HT-29 (cell line): ENCODE measurements at regions not wholly inside any gene's neighbourhood (a gene's known extent, or its start where the extent isn't known, plus 50 kb on each side); places are given as distances from the start of the nearest gene placed in this dataset.
"Not testable (repeated sequence)": the region's sequence is repeated elsewhere in the genome, so short reads cannot be mapped to it uniquely, and the experiment has no call there.

Experiments
- DNase-seq: peaks from one replicate; pipeline ENCODE4 v3.0.0-alpha.2; 2015; ENCODE audit warnings: low spot score

DNA sequence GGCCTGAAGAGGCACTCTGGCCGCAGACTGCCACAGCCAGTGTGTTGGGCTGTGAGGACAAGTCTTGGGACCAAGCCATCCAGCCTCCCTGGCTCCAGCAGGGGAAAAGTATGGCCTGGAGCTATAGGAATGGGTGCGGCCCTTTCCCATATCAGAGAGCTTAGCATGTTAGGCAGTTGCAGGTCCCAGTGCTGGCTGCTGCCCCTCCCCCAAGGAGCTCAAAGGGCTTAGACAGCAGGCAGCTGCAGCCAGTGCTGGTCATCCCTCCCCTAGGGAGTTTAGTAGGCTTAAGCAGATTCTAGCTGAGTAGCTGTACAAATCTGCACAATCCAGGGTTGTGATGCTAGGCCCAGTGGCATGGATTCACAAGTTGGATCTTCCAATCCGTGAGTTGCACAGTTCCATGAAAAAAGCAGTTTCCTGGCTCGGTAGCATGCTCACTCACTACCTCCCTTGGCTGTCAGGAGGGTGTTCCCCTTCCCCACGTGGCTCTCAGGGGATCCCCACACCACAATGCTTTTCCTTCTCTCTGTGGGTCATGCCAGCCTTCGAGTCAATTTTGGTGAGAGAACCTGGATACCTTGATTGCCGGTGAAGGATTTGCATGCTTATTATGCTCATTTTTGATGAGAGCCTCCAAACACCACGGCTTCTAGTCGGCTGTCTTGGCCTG lies 1490.8 kb downstream of the BRINP3 start:
- no peak for DNase-seq

DNA sequence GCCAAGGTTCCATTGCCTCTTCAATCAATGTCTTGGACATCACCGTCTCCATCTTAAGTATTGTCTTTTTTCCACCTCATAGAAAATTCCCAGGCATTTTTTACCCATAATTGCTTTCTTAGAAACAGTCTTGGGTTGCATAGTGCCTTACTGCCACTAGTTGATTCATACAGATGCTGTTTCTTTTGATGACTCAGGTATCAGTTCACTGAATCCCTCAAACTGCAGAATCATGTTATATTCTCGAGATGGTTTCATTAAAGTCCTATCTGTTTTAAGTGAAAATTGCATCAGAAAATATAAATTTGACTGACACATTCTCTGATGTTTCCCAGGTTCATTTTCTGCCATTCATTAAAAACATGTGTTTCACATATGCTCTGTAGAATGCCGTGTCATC lies 1489.1 kb downstream of the BRINP3 start:
- no peak for DNase-seq

- no peak for DNase-seq
These were observed 1486.3 kb downstream of the BRINP3 start for GRCh38 chr1:188991221-188991930.

GRCh38 chr1:189007824-189008223 lies 1469.8 kb downstream of the BRINP3 start:
- no peak for DNase-seq

DNA sequence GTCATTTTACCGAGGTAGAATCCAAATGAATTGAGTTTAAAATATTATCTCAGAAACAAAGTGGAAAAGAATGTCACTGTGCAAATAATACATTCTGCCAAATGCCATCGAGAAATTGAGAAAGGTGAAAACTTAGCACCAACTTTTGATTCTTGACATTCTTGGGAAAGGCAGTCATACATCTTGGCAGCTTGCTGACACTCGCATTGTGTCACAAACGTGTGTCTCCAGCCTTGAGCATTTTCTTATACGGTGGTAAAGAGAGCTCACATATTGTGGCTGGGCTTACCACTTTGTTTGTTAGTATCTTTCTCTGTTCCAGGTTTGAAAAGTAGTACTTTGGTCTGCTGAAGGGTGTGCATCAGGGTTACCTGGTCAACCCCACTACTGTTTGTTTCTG lies 1456.1 kb downstream of the BRINP3 start:
- DNase-seq = no peak

DNA sequence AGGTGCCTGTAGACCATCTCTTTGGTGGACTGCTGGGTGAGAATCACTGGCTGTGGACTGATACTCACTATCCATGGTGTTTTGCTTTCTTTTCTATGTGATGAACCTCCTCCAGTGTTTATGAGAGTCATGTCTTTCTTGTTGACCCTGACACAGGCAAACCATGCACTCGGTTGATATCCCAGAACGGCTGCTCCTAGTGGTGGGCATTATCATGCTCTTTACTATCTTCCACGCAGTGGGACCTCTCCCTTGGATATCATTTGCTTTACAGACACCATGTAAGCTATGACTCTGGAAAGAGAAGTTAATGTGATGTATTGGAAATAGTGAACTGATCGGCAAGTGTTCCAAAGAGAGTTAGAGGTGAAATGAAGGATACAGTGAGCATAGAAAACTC lies 1455.6 kb downstream of the BRINP3 start:
- no peak for DNase-seq

DNA sequence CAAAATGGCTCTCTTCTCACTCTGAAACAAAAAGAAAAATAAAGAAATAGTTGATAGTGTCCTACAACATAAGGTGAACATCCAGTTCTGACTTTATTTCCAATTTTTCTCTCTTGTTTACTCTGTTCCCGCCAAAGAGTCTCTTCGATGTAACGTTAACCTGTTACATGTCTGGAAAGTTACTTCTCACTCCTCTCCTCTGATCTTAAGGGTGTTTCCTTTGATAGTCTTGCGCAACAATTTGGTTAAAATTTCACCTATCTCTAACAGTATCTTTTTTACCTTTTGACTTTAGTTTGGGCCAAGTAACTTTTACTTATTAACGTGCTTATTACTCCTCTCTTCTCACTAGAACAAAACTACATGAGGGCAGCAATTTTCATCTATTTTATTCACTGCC lies 1450.2 kb downstream of the BRINP3 start:
- no peak for DNase-seq

GRCh38 chr1:189033169-189033568 lies 1444.5 kb downstream of the BRINP3 start:
- DNase-seq = no peak

- DNase-seq = no peak
These were observed 1441.0 kb downstream of the BRINP3 start for GRCh38 chr1:189036628-189037027.

DNA sequence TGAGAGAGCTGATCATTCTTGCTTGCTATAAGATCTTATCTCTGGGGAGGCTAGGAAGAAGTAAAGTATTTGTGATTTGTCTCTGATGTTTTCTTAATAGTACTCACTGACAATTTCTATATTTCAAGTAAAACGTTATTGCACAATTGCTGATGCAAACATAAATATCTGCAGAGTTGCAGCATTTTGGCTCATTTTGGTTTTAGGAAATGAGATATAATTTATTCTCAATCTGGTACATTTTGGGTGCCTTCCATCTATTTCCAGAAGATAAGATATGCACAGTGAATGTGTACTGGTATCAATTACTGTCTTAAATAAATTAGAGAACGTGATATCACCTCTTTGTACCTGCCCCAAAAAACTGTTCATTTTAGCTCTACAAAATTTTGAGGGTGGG lies 1431.5 kb downstream of the BRINP3 start:
- DNase-seq = no peak

- no peak for DNase-seq
These were observed 1392.9 kb downstream of the BRINP3 start for GRCh38 chr1:189084811-189085210.

- no peak for DNase-seq
These were observed 1373.7 kb downstream of the BRINP3 start for GRCh38 chr1:189103956-189104355.

DNA sequence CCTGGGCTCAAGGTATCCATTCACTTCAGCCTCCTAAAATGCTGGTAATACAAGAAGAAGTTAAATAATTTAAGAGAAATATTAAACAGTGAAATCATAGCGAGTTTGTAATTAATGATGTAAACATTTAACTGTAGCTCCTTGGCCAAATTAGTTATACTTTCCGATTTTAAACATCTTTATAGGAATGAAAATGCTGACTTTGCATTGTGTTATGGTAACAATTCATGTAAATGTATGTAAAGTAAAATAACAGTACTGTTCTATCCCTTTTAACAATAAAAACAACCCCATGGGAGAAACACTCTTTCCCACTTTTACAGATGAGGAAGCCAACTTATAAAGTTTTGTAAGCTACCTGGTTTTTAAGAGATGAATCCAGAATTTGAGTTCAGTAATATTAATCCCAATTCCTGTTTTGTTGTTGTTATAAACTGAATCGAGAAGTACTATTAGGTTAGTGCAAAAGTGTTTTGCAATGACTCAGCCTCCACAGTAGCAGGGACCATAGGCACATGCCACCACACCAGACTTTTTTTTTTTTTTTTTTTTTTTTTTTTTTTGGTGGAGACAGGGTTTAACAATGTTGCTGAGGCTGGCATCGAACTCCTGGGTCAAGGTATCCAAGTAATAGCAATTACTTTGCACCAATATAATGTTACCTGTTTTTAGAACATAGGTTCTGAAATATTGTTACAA lies 1360.4 kb downstream of the BRINP3 start:
- DNase-seq = no peak

DNA sequence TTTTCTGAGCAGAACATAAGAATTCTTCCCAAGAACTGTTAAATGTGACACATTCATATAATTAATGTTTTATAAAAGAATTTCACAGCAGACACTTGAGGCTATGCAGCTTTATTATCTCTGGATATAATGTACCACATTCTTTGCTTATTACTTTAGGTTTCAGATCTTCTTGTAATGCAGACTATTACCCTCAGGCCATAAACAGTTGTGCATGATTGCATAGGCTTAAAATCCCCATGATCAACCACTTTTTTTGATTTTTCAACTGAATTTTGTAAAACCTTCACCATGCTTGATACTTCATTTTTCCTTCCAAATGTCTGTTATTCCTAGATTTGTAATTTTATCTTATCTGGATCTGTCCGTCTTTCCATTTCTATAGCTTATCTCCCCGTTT lies 1355.7 kb downstream of the BRINP3 start:
- DNase-seq = no peak

GRCh38 chr1:189125694-189126093 lies 1352.0 kb downstream of the BRINP3 start:
- DNase-seq = no peak

DNA sequence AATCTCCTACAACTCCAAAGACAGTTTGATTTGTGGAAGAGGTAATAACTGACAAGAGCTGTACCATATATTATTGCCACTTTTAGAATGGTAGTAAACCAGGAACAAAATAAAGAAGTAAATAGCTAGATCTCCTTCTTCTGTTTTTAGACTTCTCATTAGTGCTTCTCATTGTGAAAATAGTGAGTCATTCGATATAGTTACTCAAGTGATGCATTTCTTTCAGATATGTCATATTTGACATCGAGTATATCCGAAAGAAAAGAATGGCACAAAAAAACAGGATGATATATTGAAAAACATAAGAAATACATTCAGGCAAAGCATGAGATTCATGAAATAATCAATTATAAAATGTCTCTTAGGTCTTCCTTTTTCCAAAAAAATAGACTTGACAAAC lies 1346.1 kb downstream of the BRINP3 start:
- DNase-seq = no peak

GRCh38 chr1:189139748-189140147 lies 1337.9 kb downstream of the BRINP3 start:
- not testable (repeated sequence) for DNase-seq

GRCh38 chr1:189141056-189141455 lies 1336.6 kb downstream of the BRINP3 start:
- no peak for DNase-seq

- no peak for DNase-seq
These were observed 1327.9 kb downstream of the BRINP3 start for GRCh38 chr1:189149547-189150375.

GRCh38 chr1:189150624-189151023 lies 1327.0 kb downstream of the BRINP3 start:
- no peak for DNase-seq

DNA sequence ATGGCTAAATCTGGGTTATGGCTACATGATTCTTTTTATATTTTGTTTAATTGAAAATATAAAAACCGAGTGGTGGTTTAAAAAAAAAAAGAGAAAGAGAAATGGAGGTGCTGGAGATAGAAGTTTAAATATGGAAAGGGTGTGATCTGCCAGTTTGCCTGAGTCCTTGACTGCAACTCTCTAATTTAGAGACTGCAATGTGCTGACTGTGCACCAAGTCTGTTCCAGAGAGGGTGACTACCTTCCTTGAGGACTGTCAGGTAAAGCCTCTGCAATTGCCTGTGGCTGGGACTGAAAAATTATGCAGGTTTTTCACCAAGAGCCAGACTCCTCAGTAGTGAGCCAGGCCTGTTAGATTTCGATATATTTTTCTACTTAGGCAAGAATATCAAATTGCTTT lies 1326.3 kb downstream of the BRINP3 start:
- DNase-seq = no peak

- no peak for DNase-seq
These were observed 1325.0 kb downstream of the BRINP3 start for GRCh38 chr1:189152685-189153084.
